ENCODE measurements at regions not wholly inside any gene's neighbourhood (a gene's known extent, or its start where the extent isn't known, plus 50 kb on each side); places are given as distances from the start of the nearest gene placed in this dataset.
A peak's percentile ranks its signal among the peaks of the same experiment; 100 is the strongest.
"Not testable (repeated sequence)": the region's sequence is repeated elsewhere in the genome, so short reads cannot be mapped to it uniquely, and the experiment has no call there.

- DNase-seq = no peak
Observed at GRCh38 chrX:40952855-40953254, 132.4 kb upstream of the USP9X start.

- DNase-seq = no peak
Observed at GRCh38 chrX:40953369-40953768, 131.9 kb upstream of the USP9X start.

GRCh38 chrX:40960041-40960440, 125.2 kb upstream of the USP9X start:
- DNase-seq = no peak

GRCh38 chrX:40962793-40963407, 122.3 kb upstream of the USP9X start:
- DNase-seq = no peak

- no peak for DNase-seq
Observed at GRCh38 chrX:40964008-40964407, 121.2 kb upstream of the USP9X start.

- DNase-seq = no peak
Observed at GRCh38 chrX:40964633-40965586, 120.3 kb upstream of the USP9X start.

GRCh38 chrX:40966213-40966820, 118.9 kb upstream of the USP9X start:
- DNase-seq = no peak

- no peak for DNase-seq
Observed at GRCh38 chrX:40968180-40968579, 117.1 kb upstream of the USP9X start.

GRCh38 chrX:40971736-40972135, 113.5 kb upstream of the USP9X start:
- DNase-seq = no peak

GRCh38 chrX:40973619-40974018, 111.6 kb upstream of the USP9X start:
- no peak for DNase-seq

GRCh38 chrX:40975951-40976350, 109.3 kb upstream of the USP9X start:
- DNase-seq = no peak

- no peak for DNase-seq
Observed at GRCh38 chrX:40976981-40977380, 108.3 kb upstream of the USP9X start.

- DNase-seq = no peak
Observed at GRCh38 chrX:40984962-40985361, 100.3 kb upstream of the USP9X start.

GRCh38 chrX:40987413-40987812, 97.8 kb upstream of the USP9X start:
- DNase-seq = no peak

- DNase-seq = no peak
Observed at GRCh38 chrX:40988100-40988499, 97.1 kb upstream of the USP9X start.

GRCh38 chrX:40993395-40993794, 91.8 kb upstream of the USP9X start:
- not testable (repeated sequence) for DNase-seq

GRCh38 chrX:40996886-40997530, 88.2 kb upstream of the USP9X start:
- DNase-seq = peak; percentile 63

GRCh38 chrX:40998123-40998522, 87.1 kb upstream of the USP9X start:
- no peak for DNase-seq

GRCh38 chrX:41001327-41001726, 83.9 kb upstream of the USP9X start:
- no peak for DNase-seq

- no peak for DNase-seq
Observed at GRCh38 chrX:41002026-41002425, 83.2 kb upstream of the USP9X start.

GRCh38 chrX:41003506-41004270, 81.6 kb upstream of the USP9X start:
- no peak for DNase-seq

- DNase-seq = no peak
Observed at GRCh38 chrX:41005445-41005992, 79.7 kb upstream of the USP9X start.
